Sigmoid colon (tissue), 6 donors: ENCODE measurements at regions not wholly inside any gene's neighbourhood (a gene's known extent, or its start where the extent isn't known, plus 50 kb on each side); places are given as distances from the start of the nearest gene placed in this dataset.

Experiments used
- DNase-seq: peaks from one replicate; pipeline ENCODE4 v3.0.0-alpha.2; 2019
- H3K27ac ChIP-seq, 4 donors: fragments of 200-600 bp; sonication (generic); one replicate each; pipeline ENCODE4 v1.5.1; 2016 to 2019; ENCODE audit warnings: mild to moderate bottlenecking in 1 of 4
- H3K27me3 ChIP-seq, 3 donors: fragments of 200-600 bp; sonication (generic); one replicate each; pipeline ENCODE4 v1.5.1; 2019; ENCODE audit warnings: mild to moderate bottlenecking in 1 of 3
- H3K36me3 ChIP-seq, 4 donors: fragments of 200-600 bp; sonication (generic); one replicate each; pipeline ENCODE4 v1.5.1; 2016 to 2019
- H3K4me1 ChIP-seq, 4 donors: fragments of 200-600 bp; sonication (generic); one replicate each; pipeline ENCODE4 v1.5.1; 2017 to 2019
- H3K4me3 ChIP-seq, 4 donors: fragments of 200-600 bp; sonication (generic); one replicate each; pipeline ENCODE4 v1.5.1; 2017 to 2019; ENCODE audit warnings: mild to moderate bottlenecking in 2 of 4, moderate library complexity in 1 of 4
- H3K9me3 ChIP-seq, 4 donors: fragments of 200-600 bp in 3 of 4; sonication (generic) in 3 of 4; one replicate each; pipeline versions ENCODE4 v1.5.1 to v1.6.1; 2013 to 2019
- CTCF ChIP-seq, 4 experiments: fragments of 450-650 bp in 3 of 4; fragments of 200-600 bp in 1 of 4; IDR thresholded peaks; one replicate each; pipeline ENCODE4 v1.5.1; 2016 to 2019; ENCODE audit warnings: antibody characterized with exemption in 4 of 4, mild to moderate bottlenecking in 3 of 4, moderate library complexity in 2 of 4
- EP300 ChIP-seq, 4 donors: sonication (generic); formaldehyde crosslinking; IDR thresholded peaks; one replicate each; pipeline ENCODE4 v1.6.1; 2017; ENCODE audit warnings: antibody characterized with exemption in 4 of 4
- POLR2A ChIP-seq, 2 donors: fragments of 450-650 bp; IDR thresholded peaks; one replicate each; pipeline ENCODE4 v1.6.1; 2016; ENCODE audit warnings: antibody characterized with exemption in 2 of 2, mild to moderate bottlenecking in 2 of 2, moderate library complexity in 2 of 2
- POLR2AphosphoS5 ChIP-seq, 4 donors: sonication (generic); formaldehyde crosslinking; IDR thresholded peaks; one replicate each; pipeline ENCODE4 v1.6.1; 2017; ENCODE audit warnings: antibody characterized with exemption in 4 of 4
- WGBS, 2 donors: extraction: QIAGEN DNeasy Blood & Tissue Kit; methylation state at CpG; one replicate each; pipeline ENCODE4 v1.1.7; 2013; 5-methylcytosine and 5-hydroxymethylcytosine counted together
- intact Hi-C: fragments of 100-400 bp; cut with DNase I; formaldehyde crosslinking; loops from one replicate; pipeline ENCODE4 v1.15.1; 2023
- donor health status: healthy with polysubstance abuse.
- donor health status: healthy.

GRCh38 chr1:175803413-175803812, 60.0 kb upstream of the TNR start:
- 58 to 77% methylated on average over 1 of the region's 1 CpG for WGBS, 2 donors
- no peak for TF ChIP-seq CTCF (IDR thresholded peaks at IDR 0.05)
- no peak for TF ChIP-seq POLR2AphosphoS5 (IDR thresholded peaks at IDR 0.05)
- TF ChIP-seq POLR2A (IDR thresholded peaks at IDR 0.05): no peak
- TF ChIP-seq EP300 (IDR thresholded peaks at IDR 0.05): no peak
- DNase-seq: no peak
- no peaks in the 10 kb centered on the region for H3K27me3 ChIP-seq
- no peak overlapping the region for H3K27ac ChIP-seq
- no peak overlapping the region for H3K4me3 ChIP-seq
- no peaks in the 10 kb centered on the region for H3K36me3 ChIP-seq
- intact Hi-C loops: no loop called here
- H3K4me1 ChIP-seq: no peaks in the 10 kb centered on the region
- H3K9me3 ChIP-seq: no peaks in the 10 kb centered on the region

GRCh38 chr1:175802407-175803123, 59.2 kb upstream of the TNR start:
- H3K9me3 ChIP-seq: no peaks in the 10 kb centered on the region
- no peaks in the 10 kb centered on the region for H3K27me3 ChIP-seq
- no peak overlapping the region for H3K27ac ChIP-seq
- no peaks in the 10 kb centered on the region for H3K36me3 ChIP-seq
- 88 to 90% methylated on average over 10 of the region's 10 CpGs for WGBS, 2 donors
- H3K4me3 ChIP-seq: no peak overlapping the region
- H3K4me1 ChIP-seq: no peaks in the 10 kb centered on the region
- no peak for DNase-seq
- intact Hi-C loops: no loop called here
- TF ChIP-seq EP300 (IDR thresholded peaks at IDR 0.05): no peak
- no peak for TF ChIP-seq POLR2A (IDR thresholded peaks at IDR 0.05)
- TF ChIP-seq CTCF (IDR thresholded peaks at IDR 0.05): no peak
- no peak for TF ChIP-seq POLR2AphosphoS5 (IDR thresholded peaks at IDR 0.05)

- WGBS, 2 donors: 72 to 84% methylated on average over 5 of the region's 5 CpGs
- TF ChIP-seq EP300 (IDR thresholded peaks at IDR 0.05) (no peak), CTCF (IDR thresholded peaks at IDR 0.05) (no peak), POLR2AphosphoS5 (IDR thresholded peaks at IDR 0.05) (no peak), POLR2A (IDR thresholded peaks at IDR 0.05) (no peak)
Measured at GRCh38 chr1:175801979-175802378, 58.6 kb upstream of the TNR start.

GRCh38 chr1:175797576-175797975, 54.2 kb upstream of the TNR start:
- intact Hi-C loops: no loop called here
- H3K9me3 ChIP-seq: no peaks in the 10 kb centered on the region
- no peak overlapping the region for H3K4me3 ChIP-seq
- H3K27ac ChIP-seq: no peak overlapping the region
- H3K4me1 ChIP-seq: no peaks in the 10 kb centered on the region
- TF ChIP-seq EP300 (IDR thresholded peaks at IDR 0.05) (no peak), POLR2A (IDR thresholded peaks at IDR 0.05) (no peak), CTCF (IDR thresholded peaks at IDR 0.05) (no peak), POLR2AphosphoS5 (IDR thresholded peaks at IDR 0.05) (no peak)
- H3K27me3 ChIP-seq: no peaks in the 10 kb centered on the region
- H3K36me3 ChIP-seq: no peaks in the 10 kb centered on the region
- no peak for DNase-seq

More at GRCh38 chr1:175801979-175802378, 58.6 kb upstream of the TNR start:
- Histone ChIP-seq H3K27ac (no peak overlapping the region), H3K4me1 (no peaks in the 10 kb centered on the region), H3K4me3 (no peak overlapping the region), H3K27me3 (no peaks in the 10 kb centered on the region), H3K9me3 (no peaks in the 10 kb centered on the region), H3K36me3 (no peaks in the 10 kb centered on the region)
- DNase-seq: no peak
- intact Hi-C loops: no loop called here

GRCh38 chr1:175794586-175794985, 51.2 kb upstream of the TNR start:
- H3K9me3 ChIP-seq: no peaks in the 10 kb centered on the region
- no peak overlapping the region for H3K27ac ChIP-seq
- H3K27me3 ChIP-seq: no peaks in the 10 kb centered on the region
- no peak for TF ChIP-seq EP300 (IDR thresholded peaks at IDR 0.05)
- TF ChIP-seq POLR2AphosphoS5 (IDR thresholded peaks at IDR 0.05): no peak
- TF ChIP-seq POLR2A (IDR thresholded peaks at IDR 0.05): no peak
- TF ChIP-seq CTCF (IDR thresholded peaks at IDR 0.05): no peak
- DNase-seq: no peak
- intact Hi-C loops: no loop called here
- H3K4me3 ChIP-seq: no peak overlapping the region
- no peaks in the 10 kb centered on the region for H3K36me3 ChIP-seq
- no peaks in the 10 kb centered on the region for H3K4me1 ChIP-seq
